GM18861 (cell line): ENCODE measurements at regions not wholly inside any gene's neighbourhood (a gene's known extent, or its start where the extent isn't known, plus 50 kb on each side); places are given as distances from the start of the nearest gene placed in this dataset.

ENCODE experiments used
- ATAC-seq: cut with Tn5 transposase; IDR thresholded peaks from one replicate; pipeline ENCODE4 v1.9.1; 2021; ENCODE audit not compliant: unreplicated experiment

- no peak for ATAC-seq
These were observed 130.1 kb downstream of the KLF12 start for GRCh38 chr13:74004109-74004508.

- ATAC-seq: no peak
These were observed 130.8 kb downstream of the KLF12 start for GRCh38 chr13:74003374-74003773.

- no peak for ATAC-seq
These were observed 133.3 kb downstream of the KLF12 start for GRCh38 chr13:74000876-74001275.

GRCh38 chr13:73998631-73999030 is 135.6 kb downstream of the KLF12 start:
- peak; percentile 61 for ATAC-seq

- no peak for ATAC-seq
These were observed 136.2 kb downstream of the KLF12 start for GRCh38 chr13:73997964-73998363.

- ATAC-seq: no peak
These were observed 137.6 kb downstream of the KLF12 start for GRCh38 chr13:73996569-73996968.

- ATAC-seq: no peak
These were observed 138.5 kb downstream of the KLF12 start for GRCh38 chr13:73995736-73996135.

- no peak for ATAC-seq
These were observed 140.5 kb downstream of the KLF12 start for GRCh38 chr13:73993661-73994060.

GRCh38 chr13:73991884-73992283 is 142.3 kb downstream of the KLF12 start:
- peak; percentile 28 for ATAC-seq

GRCh38 chr13:73991384-73991783 is 142.8 kb downstream of the KLF12 start:
- peak; percentile 38 for ATAC-seq

- no peak for ATAC-seq
These were observed 144.9 kb downstream of the KLF12 start for GRCh38 chr13:73989244-73989843.

GRCh38 chr13:73988461-73988860 is 145.7 kb downstream of the KLF12 start:
- no peak for ATAC-seq

GRCh38 chr13:73987618-73988017 is 146.6 kb downstream of the KLF12 start:
- no peak for ATAC-seq

GRCh38 chr13:73985783-73986182 is 148.4 kb downstream of the KLF12 start:
- no peak for ATAC-seq

GRCh38 chr13:73984949-73985691 is 149.1 kb downstream of the KLF12 start:
- no peak for ATAC-seq

GRCh38 chr13:73984201-73984600 is 150.0 kb downstream of the KLF12 start:
- no peak for ATAC-seq

GRCh38 chr13:73983109-73983508 is 151.1 kb downstream of the KLF12 start:
- no peak for ATAC-seq

GRCh38 chr13:73981595-73981994 is 152.6 kb downstream of the KLF12 start:
- no peak for ATAC-seq

- ATAC-seq: no peak
These were observed 158.4 kb downstream of the KLF12 start for GRCh38 chr13:73975767-73976166.

GRCh38 chr13:73974051-73974450 is 160.2 kb downstream of the KLF12 start:
- no peak for ATAC-seq

GRCh38 chr13:73973156-73973555 is 161.0 kb downstream of the KLF12 start:
- no peak for ATAC-seq

GRCh38 chr13:73972545-73972944 is 161.7 kb downstream of the KLF12 start:
- ATAC-seq: no peak

- ATAC-seq: no peak
These were observed 162.7 kb downstream of the KLF12 start for GRCh38 chr13:73971481-73971880.
